ENCODE measurements at regions not wholly inside any gene's neighbourhood (a gene's known extent, or its start where the extent isn't known, plus 50 kb on each side); places are given as distances from the start of the nearest gene placed in this dataset.

GRCh38 chr5:171635561-171636245 lies 149.9 kb upstream of the SMIM23 start:
- H3K9me3 ChIP-seq (ENCODE audit: control insufficient read depth, low read length, poor library complexity, severe bottlenecking) = no peaks in the 10 kb centered on the region
- Mint-ChIP-seq H3K27ac (no peak overlapping the region), H3K4me1 (peaks cover 4% of the 10 kb centered on the region), H3K27me3 (peaks cover 73% of the 10 kb centered on the region), H3K36me3 (ENCODE audit: low read depth) (no peaks in the 10 kb centered on the region), H3K4me3 (no peak overlapping the region)
- no peak for ATAC-seq
- no peak for DNase-seq

DNA sequence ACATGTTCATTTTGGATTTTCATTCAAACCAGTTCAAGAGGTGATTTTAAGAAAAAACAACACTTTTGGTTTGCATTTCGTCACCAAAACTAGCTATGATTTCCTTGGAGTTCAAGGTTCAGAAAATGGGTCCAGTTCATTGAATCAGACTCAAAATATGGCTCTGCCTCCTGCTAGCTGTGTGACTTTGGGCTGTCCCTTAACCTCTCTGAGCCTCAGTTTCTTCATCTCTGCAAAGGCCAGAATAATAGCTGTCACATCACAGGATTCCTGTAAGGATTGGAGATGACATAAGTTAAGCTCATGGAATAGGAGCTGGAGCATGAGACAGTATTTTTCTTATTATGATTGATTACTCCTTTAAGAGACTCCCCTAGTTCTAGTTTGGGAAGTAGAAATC lies 147.8 kb upstream of the SMIM23 start:
- ATAC-seq (no peak), DNase-seq (no peak)
- H3K9me3 ChIP-seq (ENCODE audit: control insufficient read depth, low read length, poor library complexity, severe bottlenecking) = no peaks in the 10 kb centered on the region
- Mint-ChIP-seq H3K36me3 (ENCODE audit: low read depth) (no peaks in the 10 kb centered on the region), H3K27me3 (peaks cover 65% of the 10 kb centered on the region), H3K27ac (no peak overlapping the region), H3K4me1 (peaks cover 4% of the 10 kb centered on the region), H3K4me3 (no peak overlapping the region)

DNA sequence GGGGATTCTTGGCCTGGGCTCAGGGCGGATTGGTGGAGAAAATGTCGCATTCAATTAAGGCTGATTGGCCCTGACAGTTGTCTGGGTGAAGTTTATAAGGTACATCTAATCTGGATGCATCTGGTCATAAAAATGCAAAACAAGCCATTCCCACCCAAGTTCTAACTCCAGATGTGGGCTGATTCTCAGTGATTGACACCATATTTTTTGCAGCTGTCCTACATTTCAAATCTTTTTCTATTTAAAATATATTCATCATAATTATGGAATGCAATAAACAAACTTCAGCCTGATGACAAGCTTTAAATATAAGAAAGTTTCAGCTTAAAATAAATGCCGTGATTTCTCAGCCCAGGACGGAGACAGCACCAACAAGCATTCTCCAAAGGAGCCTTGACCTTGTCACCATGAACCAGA lies 146.4 kb upstream of the SMIM23 start:
- DNase-seq (no peak), ATAC-seq (no peak)
- Mint-ChIP-seq H3K36me3 (ENCODE audit: low read depth) (no peaks in the 10 kb centered on the region), H3K27me3 (peaks cover 61% of the 10 kb centered on the region), H3K4me1 (peaks cover 3% of the 10 kb centered on the region), H3K27ac (no peak overlapping the region), H3K4me3 (no peak overlapping the region)
- no peaks in the 10 kb centered on the region for H3K9me3 ChIP-seq (ENCODE audit: control insufficient read depth, low read length, poor library complexity, severe bottlenecking)

GRCh38 chr5:171639966-171640365 lies 145.7 kb upstream of the SMIM23 start:
- Mint-ChIP-seq H3K36me3 (ENCODE audit: low read depth) (no peaks in the 10 kb centered on the region), H3K4me1 (no peaks in the 10 kb centered on the region), H3K27ac (no peak overlapping the region), H3K27me3 (peaks cover 56% of the 10 kb centered on the region), H3K4me3 (no peak overlapping the region)
- ATAC-seq (no peak), DNase-seq (no peak)
- no peaks in the 10 kb centered on the region for H3K9me3 ChIP-seq (ENCODE audit: control insufficient read depth, low read length, poor library complexity, severe bottlenecking)

- peaks cover 55% of the 10 kb centered on the region for H3K27me3 Mint-ChIP-seq
- DNase-seq (no peak), ATAC-seq (no peak)
- no peaks in the 10 kb centered on the region for H3K9me3 ChIP-seq (ENCODE audit: control insufficient read depth, low read length, poor library complexity, severe bottlenecking)
- H3K36me3 Mint-ChIP-seq (ENCODE audit: low read depth) = no peaks in the 10 kb centered on the region
- no peak overlapping the region for H3K27ac Mint-ChIP-seq
- H3K4me3 Mint-ChIP-seq = no peak overlapping the region
- no peaks in the 10 kb centered on the region for H3K4me1 Mint-ChIP-seq
These were observed 145.1 kb upstream of the SMIM23 start for GRCh38 chr5:171640480-171640879.

- ATAC-seq = no peak
These were observed 143.7 kb upstream of the SMIM23 start for GRCh38 chr5:171641891-171642290.

DNA sequence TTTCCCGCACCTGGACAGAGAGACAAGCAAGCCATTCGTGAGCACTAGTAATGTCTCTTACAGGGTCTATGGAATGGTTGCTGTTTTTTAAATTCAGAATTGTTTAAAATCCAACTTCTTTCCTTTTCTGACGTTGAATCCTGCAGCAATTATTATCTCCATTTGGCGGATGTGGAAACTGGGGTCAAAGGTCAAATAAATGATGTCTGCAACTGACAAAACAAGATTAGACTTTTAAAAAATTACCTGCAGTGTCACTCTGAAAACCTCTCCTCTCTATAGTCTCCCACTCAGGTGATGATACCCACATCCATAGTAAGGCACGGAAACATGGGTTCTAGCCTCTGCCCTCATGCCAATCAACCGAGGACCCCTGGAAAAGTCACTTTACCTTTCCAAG lies 142.7 kb upstream of the SMIM23 start:
- no peak for DNase-seq
- H3K9me3 ChIP-seq (ENCODE audit: control insufficient read depth, low read length, poor library complexity, severe bottlenecking) = no peaks in the 10 kb centered on the region
- Mint-ChIP-seq H3K4me1 (peaks cover 2% of the 10 kb centered on the region), H3K27me3 (peaks cover 58% of the 10 kb centered on the region), H3K27ac (no peak overlapping the region), H3K36me3 (ENCODE audit: low read depth) (no peaks in the 10 kb centered on the region), H3K4me3 (no peak overlapping the region)
- ATAC-seq = no peak

More at GRCh38 chr5:171641891-171642290, 143.7 kb upstream of the SMIM23 start:
- H3K4me3 Mint-ChIP-seq = no peak overlapping the region
- H3K36me3 Mint-ChIP-seq (ENCODE audit: low read depth) = no peaks in the 10 kb centered on the region
- DNase-seq = no peak
- no peaks in the 10 kb centered on the region for H3K4me1 Mint-ChIP-seq
- H3K27ac Mint-ChIP-seq = no peak overlapping the region
- H3K27me3 Mint-ChIP-seq = peaks cover 58% of the 10 kb centered on the region
- no peaks in the 10 kb centered on the region for H3K9me3 ChIP-seq (ENCODE audit: control insufficient read depth, low read length, poor library complexity, severe bottlenecking)

GRCh38 chr5:171644536-171644935 lies 141.1 kb upstream of the SMIM23 start:
- DNase-seq (no peak), ATAC-seq (no peak)
- H3K4me1 Mint-ChIP-seq = peaks cover 5% of the 10 kb centered on the region
- no peaks in the 10 kb centered on the region for H3K36me3 Mint-ChIP-seq (ENCODE audit: low read depth)
- H3K27ac Mint-ChIP-seq = no peak overlapping the region
- no peaks in the 10 kb centered on the region for H3K9me3 ChIP-seq (ENCODE audit: control insufficient read depth, low read length, poor library complexity, severe bottlenecking)
- H3K4me3 Mint-ChIP-seq = no peak overlapping the region
- peaks cover 54% of the 10 kb centered on the region for H3K27me3 Mint-ChIP-seq

DNA sequence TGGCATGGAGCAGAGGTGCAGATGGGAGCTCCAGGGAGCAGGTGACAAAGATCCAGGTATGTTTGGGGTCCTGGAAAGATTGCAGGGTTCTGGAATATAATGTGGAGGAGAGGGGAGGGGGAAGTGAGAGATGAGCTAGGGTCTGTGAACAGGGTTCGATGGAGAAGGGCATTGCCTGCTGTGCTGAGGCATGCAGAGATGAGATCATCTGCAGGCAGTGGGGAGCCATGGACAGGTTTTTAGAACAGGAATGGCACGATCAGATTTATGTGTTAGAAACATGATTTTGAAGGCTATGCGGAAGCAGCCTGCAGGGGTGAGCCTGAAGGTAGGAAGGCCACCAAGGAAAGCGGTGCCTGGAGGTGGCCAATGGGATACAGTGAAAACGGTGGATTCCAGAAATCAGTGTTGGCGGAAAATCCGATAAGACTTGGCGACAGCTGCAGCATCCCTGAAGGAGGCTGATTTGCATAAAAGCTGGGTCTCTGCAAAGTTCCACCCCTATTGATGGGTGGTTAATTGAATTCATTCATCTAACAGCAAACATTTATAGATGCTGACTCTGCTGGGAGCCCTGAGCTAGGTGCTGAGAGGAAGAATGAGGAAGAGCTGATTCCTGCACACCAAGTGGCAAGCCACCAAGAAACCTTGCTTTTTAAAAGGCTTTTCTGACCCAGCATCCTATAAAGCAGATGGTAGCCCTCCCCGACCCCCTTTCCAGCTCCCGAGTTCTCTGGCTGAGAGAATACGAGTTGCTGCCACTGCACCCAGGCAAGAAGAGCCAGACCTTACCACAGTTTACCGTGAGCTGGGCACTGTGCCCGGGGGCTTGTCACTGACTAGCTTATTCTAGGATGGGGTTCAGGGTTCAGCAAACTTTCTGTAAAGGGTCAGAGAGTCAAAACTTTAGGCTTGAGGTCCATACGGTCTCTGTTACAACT lies 139.2 kb upstream of the SMIM23 start:
- Mint-ChIP-seq H3K36me3 (ENCODE audit: low read depth) (no peaks in the 10 kb centered on the region), H3K27me3 (peaks cover 41% of the 10 kb centered on the region), H3K4me3 (no peak overlapping the region), H3K4me1 (peaks cover 5% of the 10 kb centered on the region), H3K27ac (no peak overlapping the region)
- no peak for DNase-seq
- H3K9me3 ChIP-seq (ENCODE audit: control insufficient read depth, low read length, poor library complexity, severe bottlenecking) = no peaks in the 10 kb centered on the region
- ATAC-seq = no peak

- DNase-seq = no peak
- no peak overlapping the region for H3K4me3 Mint-ChIP-seq
- peaks cover 41% of the 10 kb centered on the region for H3K27me3 Mint-ChIP-seq
- no peaks in the 10 kb centered on the region for H3K36me3 Mint-ChIP-seq (ENCODE audit: low read depth)
- no peaks in the 10 kb centered on the region for H3K9me3 ChIP-seq (ENCODE audit: control insufficient read depth, low read length, poor library complexity, severe bottlenecking)
- H3K27ac Mint-ChIP-seq = no peak overlapping the region
- peaks cover 5% of the 10 kb centered on the region for H3K4me1 Mint-ChIP-seq
- no peak for ATAC-seq
These were observed 138.3 kb upstream of the SMIM23 start for GRCh38 chr5:171647043-171647903.

DNA sequence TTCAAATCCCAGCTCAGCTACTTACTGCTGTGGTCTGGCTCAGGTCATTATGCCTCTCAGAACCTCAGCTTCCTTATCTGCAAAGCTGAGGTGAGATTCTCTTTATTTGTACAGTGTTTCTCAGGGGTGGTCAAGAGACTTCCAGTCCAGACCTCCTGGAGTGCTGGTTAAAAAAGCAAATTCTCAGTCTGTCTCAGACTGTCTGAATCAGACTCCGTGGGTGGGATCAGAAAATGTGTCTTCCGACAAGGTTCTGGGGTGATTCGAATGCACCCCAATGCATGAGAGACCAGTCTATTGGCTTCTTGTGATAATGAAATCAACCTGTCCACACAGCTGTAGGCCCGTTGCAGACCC lies 137.7 kb upstream of the SMIM23 start:
- Mint-ChIP-seq H3K4me1 (peaks cover 5% of the 10 kb centered on the region), H3K27me3 (peaks cover 41% of the 10 kb centered on the region), H3K4me3 (no peak overlapping the region), H3K27ac (no peak overlapping the region), H3K36me3 (ENCODE audit: low read depth) (no peaks in the 10 kb centered on the region)
- no peaks in the 10 kb centered on the region for H3K9me3 ChIP-seq (ENCODE audit: control insufficient read depth, low read length, poor library complexity, severe bottlenecking)
- DNase-seq = no peak
- ATAC-seq = no peak

DNA sequence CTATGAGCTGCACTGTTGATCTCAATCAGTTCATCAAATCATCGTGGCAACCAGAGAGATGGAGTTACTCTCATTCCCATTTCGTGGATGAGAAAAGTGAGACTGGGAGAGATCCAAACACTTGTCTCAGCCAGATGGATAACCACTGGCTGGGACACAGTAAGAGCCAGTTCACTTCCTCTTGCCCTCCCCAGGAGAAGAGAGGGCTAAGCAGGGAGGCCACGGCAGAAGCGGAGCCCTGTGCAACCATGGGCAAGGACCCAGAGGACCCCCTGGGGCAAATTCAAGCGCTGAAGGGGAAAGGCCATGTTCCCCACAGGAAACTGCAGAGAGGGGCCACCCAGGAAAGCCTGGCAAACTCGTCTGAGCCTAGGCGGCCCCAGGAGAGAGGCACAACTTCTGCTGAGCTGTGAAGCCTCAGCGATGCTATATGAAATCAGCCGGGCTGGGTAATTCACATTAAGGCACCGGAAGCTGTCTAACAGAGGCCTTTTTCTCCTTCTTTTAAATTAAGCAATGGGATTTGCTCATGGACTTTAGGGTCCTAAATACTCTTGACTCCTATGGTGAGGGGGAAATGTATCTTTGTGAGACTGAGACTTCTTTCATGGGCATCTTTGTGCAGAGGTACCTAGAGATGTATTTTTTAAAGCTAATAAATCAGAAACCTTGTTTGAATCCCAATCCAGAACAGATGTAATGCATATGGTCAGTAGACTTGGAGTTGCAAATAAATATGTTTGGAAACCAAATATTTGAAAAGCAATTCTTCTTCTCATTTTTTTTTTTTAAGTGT lies 137.1 kb upstream of the SMIM23 start:
- H3K4me1 Mint-ChIP-seq = peaks cover 5% of the 10 kb centered on the region
- no peaks in the 10 kb centered on the region for H3K36me3 Mint-ChIP-seq (ENCODE audit: low read depth)
- H3K27ac Mint-ChIP-seq = no peak overlapping the region
- DNase-seq = no peak
- no peak for ATAC-seq
- H3K9me3 ChIP-seq (ENCODE audit: control insufficient read depth, low read length, poor library complexity, severe bottlenecking) = no peaks in the 10 kb centered on the region
- H3K4me3 Mint-ChIP-seq = no peak overlapping the region
- peaks cover 39% of the 10 kb centered on the region for H3K27me3 Mint-ChIP-seq

All from T-helper 17 cell (primary cell).